HCT116 (cell line): ENCODE measurements at regions not wholly inside any gene's neighbourhood (a gene's known extent, or its start where the extent isn't known, plus 50 kb on each side); places are given as distances from the start of the nearest gene placed in this dataset.
"Not testable (repeated sequence)": the region's sequence is repeated elsewhere in the genome, so short reads cannot be mapped to it uniquely, and the experiment has no call there.

Experiments used
- CTCF ChIP-seq, 3 experiments: fragments of 200-600 bp in 1 of 3; sonication (generic) in 1 of 3; IDR thresholded peaks in 2 of 3; conservative IDR thresholded peaks in 1 of 3; 2 replicates each; pipeline ENCODE4 v1.5.1; 2012 to 2017; ENCODE audit warnings: low read depth in 2 of 3, low read length in 2 of 3, antibody characterized with exemption in 1 of 3, borderline replicate concordance in 1 of 3, control low read depth in 1 of 3, mild to moderate bottlenecking in 1 of 3, mixed read lengths in 1 of 3, mixed run types in 1 of 3, moderate library complexity in 1 of 3; ENCODE audit not compliant: insufficient read depth in 1 of 3
- EZH2 ChIP-seq: fragments of 200-600 bp; sonication (generic); IDR thresholded peaks from 2 replicates; pipeline ENCODE4 v1.6.1; 2017; ENCODE audit warnings: antibody characterized with exemption, mixed run types
- MAX ChIP-seq: IDR thresholded peaks from 2 replicates; pipeline ENCODE4 v1.6.1; 2012
- POLR2A ChIP-seq: IDR thresholded peaks from 2 replicates; pipeline ENCODE4 v1.7.0; 2011; ENCODE audit warnings: borderline replicate concordance; ENCODE audit not compliant: insufficient read depth, insufficient read length; ENCODE audit errors: extremely low read depth
- POLR2AphosphoS5 ChIP-seq: IDR thresholded peaks from 2 replicates; pipeline ENCODE4 v1.6.1; 2011; ENCODE audit warnings: mild to moderate bottlenecking, low read depth, low read length, moderate library complexity
- REST ChIP-seq: IDR thresholded peaks from 2 replicates; pipeline ENCODE4 v1.6.1; 2012; ENCODE audit warnings: low read depth
- SP1 ChIP-seq: IDR thresholded peaks from 2 replicates; pipeline ENCODE4 v1.6.1; 2012; ENCODE audit warnings: low read depth
- YY1 ChIP-seq: IDR thresholded peaks from 2 replicates; pipeline ENCODE4 v1.6.1; 2011; ENCODE audit warnings: low read length, low read depth, moderate library complexity, mild to moderate bottlenecking; ENCODE audit not compliant: insufficient replicate concordance; ENCODE audit errors: extremely low read depth

GRCh38 chr15:84173231-84173610 is 62.4 kb upstream of the GOLGA6L4 start:
- TF ChIP-seq CTCF (IDR thresholded peaks at IDR 0.05 in 2 of 3, conservative IDR thresholded peaks at IDR 0.05 in 1 of 3; ENCODE audit: borderline replicate concordance in 1 of 3, insufficient read depth in 1 of 3, low read depth in 2 of 3, low read length in 2 of 3); POLR2A; SP1; MAX; REST; YY1; POLR2AphosphoS5; EZH2: not testable (repeated sequence)
